22Rv1 (cell line): ENCODE measurements at regions not wholly inside any gene's neighbourhood (a gene's known extent, or its start where the extent isn't known, plus 50 kb on each side); places are given as distances from the start of the nearest gene placed in this dataset.

Experiments
- CTCF ChIP-seq: fragments of 450-650 bp; IDR thresholded peaks from 2 replicates; pipeline ENCODE4 v1.5.1; 2017; ENCODE audit warnings: mild to moderate bottlenecking
- ZFX ChIP-seq: fragments of 450-650 bp; IDR thresholded peaks from 2 replicates; pipeline ENCODE4 v1.6.1; 2017; ENCODE audit warnings: antibody characterized with exemption, borderline replicate concordance

GRCh38 chr18:53747663-53748160 is 476.8 kb downstream of the MBD2 start:
- TF ChIP-seq CTCF (no peak), ZFX (no peak)
